ENCODE measurements at regions not wholly inside any gene's neighbourhood (a gene's known extent, or its start where the extent isn't known, plus 50 kb on each side); places are given as distances from the start of the nearest gene placed in this dataset.
"Not testable (repeated sequence)": the region's sequence is repeated elsewhere in the genome, so short reads cannot be mapped to it uniquely, and the experiment has no call there.

- Mint-ChIP-seq H3K4me3 (peak overlapping the region in 1 of 4 donors; percentile 68), H3K4me1 (peaks cover 0 to 3% (median 0%) of the 10 kb centered on the region in 3 donors), H3K27ac (no peak overlapping the region), H3K36me3 (peaks cover 2% of the 10 kb centered on the region), H3K9me3 (peaks cover 0 to 9% (median 0%) of the 10 kb centered on the region in 3 donors), H3K27me3 (peaks cover 16% of the 10 kb centered on the region)
Observed at GRCh38 chr17:77618731-77619130, 339.8 kb upstream of the TNRC6C start.

- peaks cover 16% of the 10 kb centered on the region for H3K27me3 Mint-ChIP-seq
- peaks cover 0 to 3% (median 0%) of the 10 kb centered on the region in 3 donors for H3K4me1 Mint-ChIP-seq
- peaks cover 0 to 9% (median 0%) of the 10 kb centered on the region in 3 donors for H3K9me3 Mint-ChIP-seq
- peaks cover 2% of the 10 kb centered on the region for H3K36me3 Mint-ChIP-seq
- H3K4me3 Mint-ChIP-seq = no peak overlapping the region
- no peak overlapping the region for H3K27ac Mint-ChIP-seq
Observed at GRCh38 chr17:77619326-77619725, 339.2 kb upstream of the TNRC6C start.

- H3K9me3 Mint-ChIP-seq = peaks cover 0 to 8% (median 0%) of the 10 kb centered on the region in 3 donors
- H3K4me3 Mint-ChIP-seq = no peak overlapping the region
- no peak overlapping the region for H3K27ac Mint-ChIP-seq
- peaks cover 2% of the 10 kb centered on the region for H3K36me3 Mint-ChIP-seq
- peaks cover 16% of the 10 kb centered on the region for H3K27me3 Mint-ChIP-seq
- peaks cover 0 to 3% (median 0%) of the 10 kb centered on the region in 3 donors for H3K4me1 Mint-ChIP-seq
Observed at GRCh38 chr17:77619851-77620250, 338.7 kb upstream of the TNRC6C start.

GRCh38 chr17:77620282-77620681, 338.2 kb upstream of the TNRC6C start:
- H3K4me1 Mint-ChIP-seq = peaks cover 0 to 3% (median 0%) of the 10 kb centered on the region in 3 donors
- peaks cover 2% of the 10 kb centered on the region for H3K36me3 Mint-ChIP-seq
- no peak overlapping the region for H3K27ac Mint-ChIP-seq
- H3K27me3 Mint-ChIP-seq = peaks cover 17% of the 10 kb centered on the region
- peaks cover 0 to 8% (median 2%) of the 10 kb centered on the region in 3 donors for H3K9me3 Mint-ChIP-seq
- peak overlapping the region in 1 of 4 donors; percentile 52 for H3K4me3 Mint-ChIP-seq

GRCh38 chr17:77622084-77622483, 336.4 kb upstream of the TNRC6C start:
- not testable (repeated sequence) for H3K9me3 Mint-ChIP-seq, H3K4me3 Mint-ChIP-seq, H3K36me3 Mint-ChIP-seq, H3K27ac Mint-ChIP-seq, H3K4me1 Mint-ChIP-seq
- H3K27me3 Mint-ChIP-seq = peaks cover 19% of the 10 kb centered on the region

GRCh38 chr17:77622647-77623046, 335.9 kb upstream of the TNRC6C start:
- H3K27ac Mint-ChIP-seq = no peak overlapping the region
- peaks cover 16% of the 10 kb centered on the region for H3K27me3 Mint-ChIP-seq
- peaks cover 2% of the 10 kb centered on the region for H3K36me3 Mint-ChIP-seq
- no peak overlapping the region for H3K4me3 Mint-ChIP-seq
- peaks cover 0 to 3% (median 0%) of the 10 kb centered on the region in 3 donors for H3K4me1 Mint-ChIP-seq
- H3K9me3 Mint-ChIP-seq = peaks cover 9 to 14% (median 10%) of the 10 kb centered on the region in 3 donors

- peaks cover 13% of the 10 kb centered on the region for H3K27me3 Mint-ChIP-seq
- H3K36me3 Mint-ChIP-seq = not testable (repeated sequence)
Observed at GRCh38 chr17:77623321-77623720, 335.2 kb upstream of the TNRC6C start.

GRCh38 chr17:77628035-77628434, 330.5 kb upstream of the TNRC6C start:
- peaks cover 10 to 14% (median 12%) of the 10 kb centered on the region in 3 donors for H3K9me3 Mint-ChIP-seq
- H3K27me3 Mint-ChIP-seq = peaks cover 10% of the 10 kb centered on the region
- no peak overlapping the region for H3K4me3 Mint-ChIP-seq

More at GRCh38 chr17:77623321-77623720, 335.2 kb upstream of the TNRC6C start:
- H3K4me3 Mint-ChIP-seq, H3K27ac Mint-ChIP-seq, H3K4me1 Mint-ChIP-seq: not testable (repeated sequence)
- H3K9me3 Mint-ChIP-seq = peaks cover 12 to 18% (median 14%) of the 10 kb centered on the region in 3 donors

GRCh38 chr17:77629284-77629683, 329.2 kb upstream of the TNRC6C start:
- H3K36me3 Mint-ChIP-seq, H3K4me1 Mint-ChIP-seq, H3K27ac Mint-ChIP-seq: not testable (repeated sequence)
- Mint-ChIP-seq H3K27me3 (peaks cover 10% of the 10 kb centered on the region), H3K4me3 (peak overlapping the region in 1 of 4 donors; percentile 7), H3K9me3 (peaks cover 10 to 14% (median 12%) of the 10 kb centered on the region in 3 donors)

More at GRCh38 chr17:77628035-77628434, 330.5 kb upstream of the TNRC6C start:
- Mint-ChIP-seq H3K4me1 (no peaks in the 10 kb centered on the region), H3K27ac (no peak overlapping the region), H3K36me3 (peaks cover 4% of the 10 kb centered on the region)

- peaks cover 0 to 2% (median 0%) of the 10 kb centered on the region in 3 donors for H3K4me1 Mint-ChIP-seq
- H3K4me3 Mint-ChIP-seq = no peak overlapping the region
- H3K9me3 Mint-ChIP-seq = peaks cover 10 to 11% (median 10%) of the 10 kb centered on the region in 3 donors
- peaks cover 4% of the 10 kb centered on the region for H3K36me3 Mint-ChIP-seq
- H3K27ac Mint-ChIP-seq = no peak overlapping the region
- peaks cover 9% of the 10 kb centered on the region for H3K27me3 Mint-ChIP-seq
Observed at GRCh38 chr17:77631307-77631706, 327.2 kb upstream of the TNRC6C start.

- H3K9me3 Mint-ChIP-seq = peaks cover 3 to 5% (median 4%) of the 10 kb centered on the region in 3 donors
- H3K27ac Mint-ChIP-seq = no peak overlapping the region
- peaks cover 2% of the 10 kb centered on the region for H3K36me3 Mint-ChIP-seq
- peaks cover 9% of the 10 kb centered on the region for H3K27me3 Mint-ChIP-seq
- H3K4me3 Mint-ChIP-seq = no peak overlapping the region
- H3K4me1 Mint-ChIP-seq = peaks cover 0 to 2% (median 0%) of the 10 kb centered on the region in 3 donors
Observed at GRCh38 chr17:77632619-77633018, 325.9 kb upstream of the TNRC6C start.

GRCh38 chr17:77634710-77635109, 323.8 kb upstream of the TNRC6C start:
- no peaks in the 10 kb centered on the region for H3K36me3 Mint-ChIP-seq
- H3K4me3 Mint-ChIP-seq = no peak overlapping the region
- no peaks in the 10 kb centered on the region for H3K9me3 Mint-ChIP-seq
- H3K27me3 Mint-ChIP-seq = peaks cover 12% of the 10 kb centered on the region
- H3K27ac Mint-ChIP-seq = no peak overlapping the region
- peaks cover 0 to 2% (median 0%) of the 10 kb centered on the region in 3 donors for H3K4me1 Mint-ChIP-seq

- no peaks in the 10 kb centered on the region for H3K9me3 Mint-ChIP-seq
- peaks cover 12% of the 10 kb centered on the region for H3K27me3 Mint-ChIP-seq
- H3K36me3 Mint-ChIP-seq = no peaks in the 10 kb centered on the region
- peaks cover 0 to 2% (median 0%) of the 10 kb centered on the region in 3 donors for H3K4me1 Mint-ChIP-seq
- H3K27ac Mint-ChIP-seq = no peak overlapping the region
- H3K4me3 Mint-ChIP-seq = peak overlapping the region in 1 of 4 donors; percentile 39
Observed at GRCh38 chr17:77635176-77635575, 323.3 kb upstream of the TNRC6C start.

GRCh38 chr17:77635785-77636184, 322.7 kb upstream of the TNRC6C start:
- not testable (repeated sequence) for H3K9me3 Mint-ChIP-seq, H3K27ac Mint-ChIP-seq, H3K4me3 Mint-ChIP-seq, H3K36me3 Mint-ChIP-seq, H3K4me1 Mint-ChIP-seq
- H3K27me3 Mint-ChIP-seq = peaks cover 16% of the 10 kb centered on the region

GRCh38 chr17:77636835-77637817, 321.4 kb upstream of the TNRC6C start:
- H3K4me1 Mint-ChIP-seq = peaks cover 0 to 2% (median 0%) of the 10 kb centered on the region in 3 donors

More at GRCh38 chr17:77636835-77637817, 321.4 kb upstream of the TNRC6C start:
- H3K4me3 Mint-ChIP-seq = no peak overlapping the region
- H3K36me3 Mint-ChIP-seq = no peaks in the 10 kb centered on the region
- no peak overlapping the region for H3K27ac Mint-ChIP-seq
- peaks cover 16% of the 10 kb centered on the region for H3K27me3 Mint-ChIP-seq
- H3K9me3 Mint-ChIP-seq = no peaks in the 10 kb centered on the region

All from IgD-negative memory B cell (primary cell).